NCI-H2029 treated with DMSO at 0.1 percent for 48 hours (cell line): ENCODE measurements at regions not wholly inside any gene's neighbourhood (a gene's known extent, or its start where the extent isn't known, plus 50 kb on each side); places are given as distances from the start of the nearest gene placed in this dataset.
"Not testable (repeated sequence)": the region's sequence is repeated elsewhere in the genome, so short reads cannot be mapped to it uniquely, and the experiment has no call there.

ENCODE experiments used
- DNase-seq: peaks from one replicate; lab custom pipeline; 2025; lab: John Stamatoyannopoulos, UW

DNA sequence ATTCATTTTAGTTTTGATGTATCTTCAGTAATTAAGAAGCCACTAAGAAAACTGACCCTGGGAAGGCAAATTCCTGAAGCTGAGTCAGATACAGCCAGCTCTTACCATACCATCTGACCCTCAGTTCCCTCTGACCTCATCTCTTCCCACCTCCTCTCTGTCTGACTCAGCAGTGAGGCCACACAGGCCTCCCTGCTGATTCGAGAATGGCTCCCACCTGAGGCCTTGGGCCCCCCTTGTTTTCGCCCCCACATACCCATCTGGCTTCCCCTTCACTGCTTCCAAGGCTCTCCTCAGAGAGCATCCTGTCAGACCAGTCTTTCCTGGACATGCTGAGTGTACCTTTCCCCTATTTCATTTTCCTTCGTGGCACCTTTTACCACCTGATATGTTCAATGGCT lies 71.0 kb upstream of the CYP1B1 start:
- DNase-seq, result no peak

DNA sequence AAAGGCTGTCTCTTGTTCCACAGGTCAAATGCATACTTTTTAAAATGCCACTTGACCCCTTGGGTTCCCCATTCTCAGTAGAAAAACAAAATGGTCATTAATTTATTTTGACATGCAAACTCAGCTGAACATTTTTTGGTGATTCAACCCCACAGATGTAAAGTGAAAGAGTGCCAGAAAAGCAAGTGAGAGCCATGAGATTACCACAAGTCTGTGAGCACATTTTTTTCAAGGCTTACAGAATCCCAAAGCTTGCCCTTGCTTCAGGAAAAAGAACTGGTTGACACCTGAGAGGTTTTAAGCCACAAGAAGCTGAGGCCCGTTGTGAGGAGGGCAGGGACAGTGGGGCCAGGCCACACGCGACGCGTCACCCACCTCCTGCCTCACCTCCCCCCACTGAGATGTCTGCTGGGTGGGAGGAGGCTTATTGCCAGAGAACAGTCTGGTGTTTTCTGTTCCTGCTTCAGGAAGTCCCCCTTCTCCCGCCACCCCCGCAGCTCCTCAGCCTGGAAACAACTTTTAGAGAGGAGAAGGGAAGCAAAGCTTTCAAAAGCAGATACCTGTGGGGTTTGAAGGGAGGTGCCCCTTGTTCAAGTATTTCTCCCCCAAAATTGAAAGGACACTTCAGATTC lies 70.4 kb upstream of the CYP1B1 start:
- DNase-seq, result no peak

DNA sequence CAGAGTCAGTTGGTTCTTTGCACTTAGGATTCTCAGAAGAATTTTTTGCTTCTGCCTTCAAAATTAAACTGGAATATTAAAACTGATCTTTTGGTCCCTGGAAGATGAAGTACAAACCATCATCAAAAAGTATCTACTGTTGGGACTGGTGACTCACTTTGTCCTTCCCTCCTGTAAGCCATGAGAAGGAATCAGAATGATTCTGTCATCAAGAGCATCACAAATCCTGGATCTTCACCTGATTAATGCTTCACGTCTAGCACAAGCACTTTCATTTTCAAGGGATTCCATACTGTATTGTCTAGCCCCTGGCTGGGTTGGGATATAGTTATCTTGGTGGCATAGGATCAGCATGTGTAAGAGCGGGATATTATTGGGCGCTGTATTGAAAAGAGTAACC lies 69.3 kb upstream of the CYP1B1 start:
- DNase-seq, result no peak

DNA sequence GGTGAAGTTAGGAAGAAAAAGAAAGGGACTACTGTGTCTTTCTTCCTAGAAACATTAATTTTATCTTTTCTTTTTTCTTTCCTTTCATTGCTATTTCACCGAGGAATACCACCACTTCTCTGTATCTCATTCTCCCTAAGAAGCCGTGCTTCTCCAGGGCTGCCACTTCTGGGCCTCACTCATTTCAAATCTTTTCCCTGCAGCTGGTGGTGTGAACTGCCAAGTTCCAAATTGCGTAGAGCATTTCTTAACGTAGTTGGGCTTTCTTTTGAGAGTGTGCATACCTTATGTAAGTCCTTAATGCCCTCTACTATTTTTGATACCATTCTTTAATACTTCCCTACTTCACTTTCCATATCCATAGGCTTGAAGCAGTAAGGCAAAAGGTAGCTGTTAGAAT lies 66.7 kb upstream of the CYP1B1 start:
- no peak for DNase-seq

DNA sequence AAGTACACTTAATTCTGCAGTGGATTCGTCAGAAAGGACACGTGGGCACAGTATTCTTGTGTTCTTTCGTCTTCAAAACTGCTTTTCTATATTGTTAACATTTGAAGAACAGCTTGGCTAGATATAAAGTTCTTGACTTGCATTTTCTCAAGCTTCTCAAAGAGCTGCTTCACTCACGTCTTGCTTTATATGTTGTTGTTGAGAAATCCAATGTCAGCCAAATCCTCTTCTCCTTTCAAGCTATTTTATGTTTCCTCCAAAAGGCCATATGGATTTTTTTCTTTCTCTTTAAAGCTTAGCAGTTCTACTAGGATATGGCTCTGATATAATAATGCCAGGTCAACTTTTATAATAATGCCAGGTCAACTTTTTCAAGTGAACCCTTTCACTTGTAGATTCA lies 65.5 kb upstream of the CYP1B1 start:
- no peak for DNase-seq

DNA sequence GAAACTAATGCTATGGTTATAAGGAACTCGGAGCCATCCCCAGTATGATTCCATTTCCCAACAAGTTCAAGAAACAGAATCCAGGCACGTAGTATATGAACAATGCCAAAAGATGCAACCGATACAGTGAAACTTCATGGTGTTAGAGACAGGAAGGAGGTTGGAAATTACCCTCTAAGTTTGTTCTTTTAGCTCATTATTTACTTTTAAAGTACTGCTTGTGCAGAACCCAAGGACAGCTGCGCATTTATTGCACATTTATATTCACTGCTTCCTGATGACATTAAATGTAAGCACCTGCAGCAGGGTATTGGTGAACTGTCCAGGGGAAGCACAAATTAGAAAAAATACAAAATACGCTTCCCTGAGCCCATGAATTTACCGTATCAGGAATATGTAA lies 63.0 kb upstream of the CYP1B1 start:
- no peak for DNase-seq

DNA sequence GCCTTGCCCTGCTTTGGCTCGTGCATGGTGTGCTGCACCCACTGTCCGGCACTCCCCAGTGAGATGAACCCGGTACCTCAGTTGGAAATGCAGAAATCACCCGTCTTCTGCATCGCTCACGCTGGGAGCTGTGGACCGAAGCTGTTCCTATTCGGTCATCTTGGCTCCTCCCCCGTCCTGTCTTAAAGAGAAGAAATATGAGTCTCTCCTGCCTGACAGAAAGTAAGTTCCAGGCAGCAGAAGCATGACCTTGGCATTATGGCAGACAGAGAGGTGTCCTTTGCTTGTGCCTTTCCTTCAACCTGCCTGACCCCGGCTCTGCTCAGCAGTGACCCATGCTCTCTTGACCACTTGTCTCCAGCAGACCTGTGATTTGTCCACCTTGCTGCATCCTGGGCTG lies 62.5 kb upstream of the CYP1B1 start:
- no peak for DNase-seq

DNA sequence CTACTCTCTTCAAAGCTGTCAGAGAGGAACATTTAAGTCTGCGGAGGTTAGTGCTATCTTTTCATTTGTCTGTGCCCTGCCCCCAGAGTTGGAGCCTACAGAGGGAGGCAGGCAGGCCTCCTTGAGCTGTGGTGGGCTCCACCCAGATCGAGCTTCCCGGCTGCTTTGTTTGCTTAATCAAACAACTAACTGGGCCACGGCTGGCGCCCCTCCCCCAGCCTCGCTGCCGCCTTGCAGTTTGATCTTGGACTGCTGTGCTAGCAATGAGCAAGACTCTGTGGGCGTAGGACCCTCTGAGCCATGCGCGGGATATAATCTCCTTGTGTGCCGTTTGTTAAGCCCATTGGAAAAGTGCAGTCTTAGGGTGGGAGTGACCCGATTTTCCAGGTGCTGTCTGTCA lies 62.0 kb upstream of the CYP1B1 start:
- not testable (repeated sequence) for DNase-seq

DNA sequence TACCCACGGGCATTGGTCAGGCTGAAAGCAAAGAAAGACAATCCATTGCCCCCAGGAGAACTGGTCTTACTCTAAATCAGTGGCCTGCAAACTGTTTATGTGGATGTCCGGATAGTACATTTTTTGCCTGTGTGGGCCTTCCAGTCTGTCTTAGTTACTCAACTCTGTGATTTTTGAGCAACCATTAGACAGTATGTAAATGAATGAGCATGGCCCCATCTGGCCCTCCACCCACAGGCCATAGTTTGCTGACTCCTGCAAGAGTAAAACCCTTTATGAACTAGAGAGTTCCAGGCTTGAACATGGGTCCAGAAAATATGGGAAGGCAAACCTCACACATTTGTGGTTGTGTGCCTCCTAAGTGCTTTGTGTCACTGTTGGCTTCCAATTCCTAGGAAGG lies 55.7 kb upstream of the CYP1B1 start:
- no peak for DNase-seq

DNA sequence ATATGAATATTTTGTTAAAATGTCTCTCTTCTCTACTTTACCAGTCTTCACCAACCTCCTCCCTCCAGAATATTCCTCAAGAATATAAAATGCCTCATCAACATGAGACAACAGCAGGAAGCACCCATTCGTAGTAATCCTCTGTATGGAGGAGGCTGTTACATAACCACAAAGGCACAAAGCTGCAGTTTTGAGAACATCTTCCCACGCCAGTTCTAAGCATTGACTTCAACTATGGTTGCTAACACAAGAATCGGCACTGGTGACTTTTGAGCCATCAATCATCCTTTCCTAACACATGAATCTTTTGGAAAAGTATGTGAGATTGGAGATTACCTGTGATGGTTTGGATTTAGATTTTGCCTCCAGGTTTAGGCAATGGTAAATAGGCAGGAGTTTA lies 54.9 kb upstream of the CYP1B1 start:
- DNase-seq, result no peak

DNA sequence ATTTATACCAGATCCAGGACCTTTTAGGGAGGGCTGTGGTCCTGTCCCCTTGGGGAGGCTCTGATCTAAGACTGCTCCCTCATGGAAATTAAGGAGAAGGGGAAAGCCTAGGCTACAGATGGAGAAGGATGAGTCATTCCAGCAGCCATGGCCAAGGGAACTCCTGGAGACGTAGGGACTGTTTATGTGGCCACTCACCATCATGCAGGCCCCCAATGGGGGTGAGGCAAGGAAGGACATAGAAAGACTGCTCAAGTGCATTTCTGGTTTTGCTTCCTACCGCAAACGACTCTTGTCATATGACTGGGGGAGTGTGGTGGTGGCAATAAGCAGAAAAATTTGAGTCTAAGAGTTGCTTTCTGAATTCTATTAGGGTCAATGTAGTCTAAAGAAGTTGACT lies 54.0 kb upstream of the CYP1B1 start:
- no peak for DNase-seq

DNA sequence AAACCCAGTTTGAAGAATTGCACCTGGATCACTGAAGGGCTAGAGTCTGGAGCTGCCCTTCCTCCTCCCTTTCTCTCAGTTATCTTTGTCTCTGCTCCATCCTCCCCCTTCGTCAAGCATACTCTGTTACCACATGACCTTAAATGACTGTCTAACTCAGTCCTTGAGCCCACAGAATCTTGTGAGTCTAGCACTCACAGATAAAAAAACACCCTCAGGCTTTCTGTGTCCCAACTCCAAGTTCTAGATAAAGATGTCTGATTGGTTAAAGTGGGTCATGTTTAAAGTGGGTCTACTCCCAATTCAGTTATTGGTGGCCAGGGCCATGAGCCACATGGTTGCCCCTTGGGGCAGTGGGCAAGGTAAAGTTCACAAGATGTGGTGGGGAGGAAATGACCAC lies 53.5 kb upstream of the CYP1B1 start:
- DNase-seq, result no peak

DNA sequence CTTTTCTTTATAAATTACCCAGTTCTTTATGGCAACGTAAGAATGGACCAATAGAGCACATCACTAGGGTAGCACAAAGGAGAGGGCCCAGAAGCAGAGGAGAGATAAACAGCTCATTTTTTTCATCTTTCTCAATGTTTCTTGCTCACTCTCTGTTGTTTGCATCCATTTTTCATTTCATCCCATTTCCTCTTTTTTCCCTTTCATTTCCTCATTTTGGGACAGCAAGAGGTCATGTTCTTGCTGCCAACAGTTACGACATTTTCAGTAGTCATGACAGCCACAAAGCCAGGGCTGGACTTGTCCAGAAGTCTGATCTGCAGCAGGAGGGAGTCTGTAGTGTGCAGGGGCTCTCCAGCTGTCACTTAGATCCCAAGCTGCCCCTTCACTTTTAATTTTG lies 52.7 kb upstream of the CYP1B1 start:
- no peak for DNase-seq

DNA sequence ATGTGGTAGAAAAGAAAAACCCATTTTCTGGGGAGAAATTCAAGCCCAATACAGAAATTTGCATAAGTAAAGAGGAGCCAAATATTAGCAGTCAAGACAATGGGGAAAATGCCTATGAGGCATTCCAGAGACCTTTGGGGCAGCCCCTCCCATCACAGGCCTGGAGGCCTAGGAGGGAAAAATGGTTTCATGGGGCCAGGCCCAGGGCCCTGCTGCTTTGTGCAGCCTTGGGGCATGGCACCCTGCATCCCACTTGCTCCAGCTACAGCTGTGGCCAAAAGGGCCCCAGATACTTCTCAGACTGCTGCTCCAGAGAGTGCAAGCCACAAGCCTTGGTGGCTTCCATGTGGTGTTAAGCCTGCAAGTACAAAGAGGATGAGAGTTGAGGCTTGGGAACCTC lies 51.3 kb upstream of the CYP1B1 start:
- DNase-seq, result no peak

DNA sequence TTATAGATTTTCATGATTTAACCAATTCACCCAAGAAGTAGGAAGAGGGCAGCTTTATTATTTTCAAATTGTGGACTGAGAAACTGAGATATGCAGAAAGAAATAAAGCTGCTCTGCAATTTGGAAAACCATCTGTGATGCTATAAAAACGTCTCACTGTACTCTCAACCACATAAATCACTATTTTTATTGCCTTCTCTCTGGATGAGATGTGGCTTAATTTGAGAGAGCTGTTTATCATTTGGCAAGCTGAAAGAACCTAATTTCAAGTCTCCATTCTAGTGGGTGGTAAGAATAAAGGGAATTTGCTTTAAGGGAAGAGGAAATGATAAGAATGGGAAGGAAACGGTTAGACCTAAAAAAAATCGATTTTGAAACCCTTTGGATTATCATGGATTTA lies 49.9 kb upstream of the CYP1B1 start:
- DNase-seq, result no peak
